ENCODE measurements at regions not wholly inside any gene's neighbourhood (a gene's known extent, or its start where the extent isn't known, plus 50 kb on each side); places are given as distances from the start of the nearest gene placed in this dataset.

DNA sequence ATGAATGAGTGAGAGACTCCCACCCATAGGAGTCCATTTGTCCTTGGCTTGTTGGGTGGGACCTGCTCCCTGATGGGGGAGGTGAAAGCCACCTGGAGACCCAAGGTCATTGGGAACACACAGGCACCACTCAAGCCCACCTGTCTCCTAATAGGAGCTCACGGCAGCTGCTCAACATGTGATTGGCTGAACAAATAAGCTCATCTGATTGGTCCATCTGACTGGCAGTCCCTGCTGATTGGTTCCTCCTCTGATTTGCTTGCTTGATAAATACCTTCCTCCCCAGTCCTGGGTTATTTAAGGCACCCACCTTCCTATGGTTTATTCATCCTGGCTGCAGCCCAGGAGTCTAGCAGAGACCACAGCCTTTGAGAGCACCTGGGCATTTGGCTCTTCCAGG, 502.9 kb downstream of the PTPRU start:
- TF ChIP-seq POLR2A (IDR thresholded peaks at IDR 0.05; ENCODE audit: low read depth, low read length), result no peak
- TF ChIP-seq TAF1 (IDR thresholded peaks at IDR 0.05; ENCODE audit: low read depth, low read length), result no peak
- no peak for TF ChIP-seq POU2F2 (IDR thresholded peaks at IDR 0.05; ENCODE audit: low read depth, low read length)
- TF ChIP-seq POLR2AphosphoS5 (IDR thresholded peaks at IDR 0.05; ENCODE audit: low read depth, low read length), result no peak
